ENCODE measurements at regions not wholly inside any gene's neighbourhood (a gene's known extent, or its start where the extent isn't known, plus 50 kb on each side); places are given as distances from the start of the nearest gene placed in this dataset.
"Not testable (repeated sequence)": the region's sequence is repeated elsewhere in the genome, so short reads cannot be mapped to it uniquely, and the experiment has no call there.

GRCh38 chr6:155530219-155530834, 74.7 kb upstream of the NOX3 start:
- H3K4me1 ChIP-seq (ENCODE audit: insufficient read depth, poor library complexity, severe bottlenecking) = peaks cover 15% of the 10 kb centered on the region
- TF ChIP-seq CTCF (IDR thresholded peaks at IDR 0.05; ENCODE audit: poor library complexity, severe bottlenecking) = peak; percentile 83
- DNase-seq (ENCODE audit: low spot score) = no peak
- no peak overlapping the region for H3K4me3 ChIP-seq (ENCODE audit: severe bottlenecking)
- no peak overlapping the region for H3K27ac ChIP-seq (ENCODE audit: poor library complexity, severe bottlenecking)
- H3K27me3 ChIP-seq (ENCODE audit: insufficient read depth, poor library complexity, severe bottlenecking) = no peaks in the 10 kb centered on the region
- ATAC-seq (ENCODE audit: low read depth) = peak; percentile 50; the same call in 1 of the 3 replicates
- H3K9me3 ChIP-seq (ENCODE audit: severe bottlenecking) = no peaks in the 10 kb centered on the region
- H3K36me3 ChIP-seq (ENCODE audit: low read depth) = no peaks in the 10 kb centered on the region

- not testable (repeated sequence) for DNase-seq (ENCODE audit: low spot score); ATAC-seq (ENCODE audit: low read depth); H3K9me3 ChIP-seq (ENCODE audit: severe bottlenecking); H3K27me3 ChIP-seq (ENCODE audit: insufficient read depth, poor library complexity, severe bottlenecking); H3K4me3 ChIP-seq (ENCODE audit: severe bottlenecking); H3K36me3 ChIP-seq (ENCODE audit: low read depth); H3K27ac ChIP-seq (ENCODE audit: poor library complexity, severe bottlenecking)
- peaks cover 15% of the 10 kb centered on the region for H3K4me1 ChIP-seq (ENCODE audit: insufficient read depth, poor library complexity, severe bottlenecking)
These were observed 74.2 kb upstream of the NOX3 start for GRCh38 chr6:155529814-155530213.

GRCh38 chr6:155528982-155529453, 73.4 kb upstream of the NOX3 start:
- H3K27ac ChIP-seq (ENCODE audit: poor library complexity, severe bottlenecking) = peak overlapping the region; percentile 58
- H3K4me1 ChIP-seq (ENCODE audit: insufficient read depth, poor library complexity, severe bottlenecking) = peaks cover 22% of the 10 kb centered on the region
- H3K27me3 ChIP-seq (ENCODE audit: insufficient read depth, poor library complexity, severe bottlenecking) = no peaks in the 10 kb centered on the region
- DNase-seq (ENCODE audit: low spot score) = no peak
- no peak overlapping the region for H3K4me3 ChIP-seq (ENCODE audit: severe bottlenecking)
- TF ChIP-seq CTCF (IDR thresholded peaks at IDR 0.05; ENCODE audit: poor library complexity, severe bottlenecking) = no peak
- no peaks in the 10 kb centered on the region for H3K36me3 ChIP-seq (ENCODE audit: low read depth)
- peak; percentile 88 for ATAC-seq (ENCODE audit: low read depth)
- no peaks in the 10 kb centered on the region for H3K9me3 ChIP-seq (ENCODE audit: severe bottlenecking)

- no peak for TF ChIP-seq CTCF (IDR thresholded peaks at IDR 0.05; ENCODE audit: poor library complexity, severe bottlenecking)
- DNase-seq (ENCODE audit: low spot score) (no peak), ATAC-seq (ENCODE audit: low read depth) (no peak)
- Histone ChIP-seq H3K4me3 (ENCODE audit: severe bottlenecking) (no peak overlapping the region), H3K36me3 (ENCODE audit: low read depth) (no peaks in the 10 kb centered on the region), H3K27me3 (ENCODE audit: insufficient read depth, poor library complexity, severe bottlenecking) (no peaks in the 10 kb centered on the region), H3K9me3 (ENCODE audit: severe bottlenecking) (no peaks in the 10 kb centered on the region), H3K4me1 (ENCODE audit: insufficient read depth, poor library complexity, severe bottlenecking) (peaks cover 26% of the 10 kb centered on the region), H3K27ac (ENCODE audit: poor library complexity, severe bottlenecking) (peak overlapping the region; percentile 58)
These were observed 72.7 kb upstream of the NOX3 start for GRCh38 chr6:155528335-155528734.

GRCh38 chr6:155527443-155527842, 71.8 kb upstream of the NOX3 start:
- no peaks in the 10 kb centered on the region for H3K36me3 ChIP-seq (ENCODE audit: low read depth)
- ATAC-seq (ENCODE audit: low read depth) = no peak
- H3K27ac ChIP-seq (ENCODE audit: poor library complexity, severe bottlenecking) = no peak overlapping the region
- H3K9me3 ChIP-seq (ENCODE audit: severe bottlenecking) = no peaks in the 10 kb centered on the region
- peaks cover 26% of the 10 kb centered on the region for H3K4me1 ChIP-seq (ENCODE audit: insufficient read depth, poor library complexity, severe bottlenecking)
- no peaks in the 10 kb centered on the region for H3K27me3 ChIP-seq (ENCODE audit: insufficient read depth, poor library complexity, severe bottlenecking)
- no peak for DNase-seq (ENCODE audit: low spot score)
- no peak overlapping the region for H3K4me3 ChIP-seq (ENCODE audit: severe bottlenecking)
- TF ChIP-seq CTCF (IDR thresholded peaks at IDR 0.05; ENCODE audit: poor library complexity, severe bottlenecking) = no peak

Data from RWPE2 (cell line).